Gastrocnemius medialis (tissue), 4 donors: ENCODE measurements at regions not wholly inside any gene's neighbourhood (a gene's known extent, or its start where the extent isn't known, plus 50 kb on each side); places are given as distances from the start of the nearest gene placed in this dataset.
"Not testable (repeated sequence)": the region's sequence is repeated elsewhere in the genome, so short reads cannot be mapped to it uniquely, and the experiment has no call there.

Source experiments
- ATAC-seq, 2 donors: fragments of 150-250 bp; one replicate each; pipeline ENCODE4 v1.9.1; 2016
- DNase-seq, 2 donors: peaks; one replicate each; pipeline ENCODE4 v3.0.0-alpha.2; 2019
- H3K27ac ChIP-seq, 4 donors: fragments of 200-600 bp; sonication (generic); 1 replicate in 1 of 4; 2 replicates in 3 of 4; pipeline ENCODE4 v1.5.1; 2016 to 2018; ENCODE audit warnings: mild to moderate bottlenecking in 2 of 4, moderate library complexity in 1 of 4
- H3K27me3 ChIP-seq, 3 donors: fragments of 200-600 bp; sonication (generic) in 2 of 3; 1 replicate in 1 of 3; 2 replicates in 2 of 3; pipeline versions ENCODE4 v1.5.1 to v1.6.0; 2016 to 2019; ENCODE audit warnings: mild to moderate bottlenecking in 1 of 3, moderate library complexity in 1 of 3
- H3K36me3 ChIP-seq, 2 donors: fragments of 200-600 bp; sonication (generic) in 1 of 2; one replicate each; pipeline ENCODE4 v1.5.1; 2017 to 2018
- H3K4me1 ChIP-seq, 2 donors: fragments of 200-600 bp; sonication (generic) in 1 of 2; one replicate each; pipeline ENCODE4 v1.5.1; 2016 to 2017; ENCODE audit warnings: mild to moderate bottlenecking in 2 of 2
- H3K4me3 ChIP-seq, 4 donors: fragments of 200-600 bp; sonication (generic) in 3 of 4; 1 replicate in 1 of 4; 2 replicates in 3 of 4; pipeline ENCODE4 v1.5.1; 2016 to 2019; ENCODE audit warnings: mild to moderate bottlenecking in 2 of 4
- H3K9me3 ChIP-seq, 3 donors: fragments of 200-600 bp; sonication (generic) in 2 of 3; 1 replicate in 1 of 3; 2 replicates in 2 of 3; pipeline ENCODE4 v1.5.1; 2016 to 2019
- POLR2A ChIP-seq, 2 donors: fragments of 450-650 bp; IDR thresholded peaks; one replicate each; pipeline ENCODE4 v1.6.1; 2017; ENCODE audit warnings: antibody characterized with exemption in 2 of 2, mild to moderate bottlenecking in 2 of 2, moderate library complexity in 2 of 2
- in situ Hi-C, 4 donors: fragments of 200-750 bp; cut with MboI; loops; one replicate each; pipeline versions ENCODE4 v1.15.0 to v1.8.0; 2017; ENCODE audit warnings: low sequenced_read_pairs in 4 of 4
- intact Hi-C: fragments of 100-400 bp; cut with DNase I; formaldehyde crosslinking; loops from one replicate; pipeline ENCODE4 v1.15.1; 2023; ENCODE audit warnings: low total_unique reads
- TF ChIP-seq, protein P1 (sequence below), 5 experiments: fragments of 450-650 bp in 3 of 5; fragments of 200-600 bp in 2 of 5; sonication (generic) in 2 of 5; IDR thresholded peaks in 4 of 5; conservative IDR thresholded peaks in 1 of 5; 1 replicate in 4 of 5; 2 replicates in 1 of 5; pipeline ENCODE4 v1.5.1; 2016 to 2019; ENCODE audit warnings: antibody characterized with exemption in 5 of 5, mild to moderate bottlenecking in 3 of 5, moderate library complexity in 3 of 5

DNA sequence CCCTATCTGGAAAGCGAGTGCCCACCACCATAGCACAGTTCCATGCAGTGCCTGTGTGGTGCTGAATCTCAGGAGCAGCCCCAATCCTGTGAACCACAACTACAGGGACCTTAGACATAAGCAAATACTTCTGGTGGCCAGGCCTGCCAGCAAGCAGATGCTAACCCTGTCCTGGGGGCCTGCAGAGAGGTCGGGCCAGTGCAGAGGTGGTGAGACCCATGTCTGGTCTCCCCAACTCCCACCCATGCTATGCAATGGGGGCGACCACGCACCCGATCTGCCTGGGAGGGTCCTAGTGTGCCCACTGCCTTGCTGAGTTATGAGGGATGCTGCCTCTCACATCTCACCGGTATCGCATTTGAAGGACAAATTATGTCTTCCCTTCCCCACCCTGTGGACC, 151.6 kb upstream of the ZNF337 start:
- Histone ChIP-seq H3K27me3 (no peaks in the 10 kb centered on the region), H3K4me3 (no peak overlapping the region), H3K27ac (no peak overlapping the region), H3K9me3 (no peaks in the 10 kb centered on the region), H3K4me1 (peaks cover 8 to 11% of the 10 kb centered on the region in 2 donors), H3K36me3 (no peaks in the 10 kb centered on the region)
- ATAC-seq (no peak), DNase-seq (no peak)
- TF ChIP-seq, protein P1, sequence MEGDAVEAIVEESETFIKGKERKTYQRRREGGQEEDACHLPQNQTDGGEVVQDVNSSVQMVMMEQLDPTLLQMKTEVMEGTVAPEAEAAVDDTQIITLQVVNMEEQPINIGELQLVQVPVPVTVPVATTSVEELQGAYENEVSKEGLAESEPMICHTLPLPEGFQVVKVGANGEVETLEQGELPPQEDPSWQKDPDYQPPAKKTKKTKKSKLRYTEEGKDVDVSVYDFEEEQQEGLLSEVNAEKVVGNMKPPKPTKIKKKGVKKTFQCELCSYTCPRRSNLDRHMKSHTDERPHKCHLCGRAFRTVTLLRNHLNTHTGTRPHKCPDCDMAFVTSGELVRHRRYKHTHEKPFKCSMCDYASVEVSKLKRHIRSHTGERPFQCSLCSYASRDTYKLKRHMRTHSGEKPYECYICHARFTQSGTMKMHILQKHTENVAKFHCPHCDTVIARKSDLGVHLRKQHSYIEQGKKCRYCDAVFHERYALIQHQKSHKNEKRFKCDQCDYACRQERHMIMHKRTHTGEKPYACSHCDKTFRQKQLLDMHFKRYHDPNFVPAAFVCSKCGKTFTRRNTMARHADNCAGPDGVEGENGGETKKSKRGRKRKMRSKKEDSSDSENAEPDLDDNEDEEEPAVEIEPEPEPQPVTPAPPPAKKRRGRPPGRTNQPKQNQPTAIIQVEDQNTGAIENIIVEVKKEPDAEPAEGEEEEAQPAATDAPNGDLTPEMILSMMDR (IDR thresholded peaks at IDR 0.05 in 4 of 5, conservative IDR thresholded peaks at IDR 0.05 in 1 of 5): no peak
- TF ChIP-seq POLR2A (IDR thresholded peaks at IDR 0.05): no peak
- intact Hi-C loops (no loop called here), in situ Hi-C loops (no loop called here)

DNA sequence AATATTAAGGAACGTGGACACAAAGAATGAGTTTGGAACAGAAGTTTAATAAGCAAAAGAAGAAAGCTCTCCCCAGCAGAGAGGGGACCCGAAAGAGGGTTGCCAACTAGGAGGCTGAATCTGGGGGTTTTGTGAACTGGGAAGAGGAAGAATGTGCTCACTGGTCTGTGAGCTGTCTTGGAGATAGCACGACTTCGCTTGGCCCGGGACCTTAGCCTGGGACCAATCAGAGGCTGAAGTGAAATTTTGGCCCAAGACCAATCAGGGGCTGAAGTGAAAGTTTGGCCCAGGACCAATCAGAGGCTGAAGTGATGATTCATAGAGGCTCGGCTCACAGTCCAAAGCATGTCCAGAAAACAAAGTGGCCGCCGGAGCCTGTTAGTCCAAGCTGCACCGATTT, 148.0 kb upstream of the ZNF337 start:
- H3K4me3 ChIP-seq, H3K27ac ChIP-seq, ATAC-seq, in situ Hi-C loops, DNase-seq, H3K4me1 ChIP-seq, H3K36me3 ChIP-seq, H3K9me3 ChIP-seq, H3K27me3 ChIP-seq, intact Hi-C loops: not testable (repeated sequence)

DNA sequence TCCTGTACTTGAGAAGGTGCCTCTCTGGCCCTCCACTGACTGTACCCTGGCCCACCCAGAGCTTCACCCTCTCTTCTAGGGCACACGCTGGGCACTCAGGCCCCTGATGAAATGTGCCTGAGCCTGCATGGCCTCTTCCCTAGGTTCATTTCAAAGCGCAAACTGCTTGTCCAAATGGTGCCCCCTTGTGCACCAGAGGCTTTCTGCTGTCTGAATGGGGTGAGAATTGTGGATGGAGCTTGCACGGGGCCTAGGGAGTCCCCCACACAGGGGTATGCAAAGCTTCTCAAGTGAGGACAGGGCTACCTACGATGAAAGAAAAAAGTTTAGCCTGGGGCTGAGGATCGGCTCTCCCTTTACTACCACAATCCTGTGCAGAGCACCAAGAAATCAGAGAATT, 116.9 kb upstream of the ZNF337 start:
- H3K4me3 ChIP-seq, DNase-seq, ATAC-seq, H3K27me3 ChIP-seq, in situ Hi-C loops, intact Hi-C loops, H3K9me3 ChIP-seq, H3K27ac ChIP-seq, H3K4me1 ChIP-seq, H3K36me3 ChIP-seq: not testable (repeated sequence)

DNA sequence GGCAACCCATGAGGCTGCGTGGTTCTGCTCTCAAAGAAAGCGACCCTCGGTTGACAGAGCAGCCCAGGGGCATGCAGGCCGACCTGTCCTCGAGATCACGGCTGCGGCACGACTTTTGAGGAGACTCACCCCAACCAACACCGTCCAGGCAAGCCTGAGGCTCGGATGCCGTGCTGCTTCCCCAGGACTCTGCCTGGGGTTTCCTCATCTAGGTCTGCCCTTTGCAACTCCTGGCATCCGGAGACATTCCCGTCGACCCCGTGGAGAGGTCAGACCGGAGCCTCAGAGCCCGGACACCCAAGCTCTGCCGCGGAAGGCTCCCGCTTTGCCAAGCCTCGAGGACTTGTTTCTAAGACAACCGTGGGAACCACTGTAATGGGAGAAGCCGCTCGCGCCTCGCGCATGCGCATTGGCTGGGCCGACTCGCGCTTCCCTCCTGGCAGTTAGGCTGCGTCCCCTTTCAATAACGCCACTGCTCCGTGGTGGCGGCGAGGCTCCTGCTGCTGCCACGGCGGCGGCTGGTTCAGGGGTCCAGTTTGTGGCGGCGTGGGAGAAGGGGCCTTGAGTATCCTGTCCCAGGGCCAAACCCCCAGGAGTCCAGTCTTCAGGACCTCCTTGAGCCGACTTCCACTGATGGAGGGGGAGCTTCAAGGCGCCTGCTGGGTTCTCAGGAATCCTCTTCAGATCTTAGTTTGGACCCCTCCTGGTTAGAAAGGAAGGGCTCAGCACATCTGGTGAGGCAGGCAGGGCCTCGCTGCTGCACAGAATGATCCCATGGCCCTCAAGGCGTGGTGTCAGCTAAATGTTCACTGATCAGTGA, 101.7 kb upstream of the ZNF337 start:
- H3K27me3 ChIP-seq, DNase-seq, H3K36me3 ChIP-seq, in situ Hi-C loops, ATAC-seq, H3K4me3 ChIP-seq, H3K9me3 ChIP-seq, H3K4me1 ChIP-seq, H3K27ac ChIP-seq, intact Hi-C loops: not testable (repeated sequence)

DNA sequence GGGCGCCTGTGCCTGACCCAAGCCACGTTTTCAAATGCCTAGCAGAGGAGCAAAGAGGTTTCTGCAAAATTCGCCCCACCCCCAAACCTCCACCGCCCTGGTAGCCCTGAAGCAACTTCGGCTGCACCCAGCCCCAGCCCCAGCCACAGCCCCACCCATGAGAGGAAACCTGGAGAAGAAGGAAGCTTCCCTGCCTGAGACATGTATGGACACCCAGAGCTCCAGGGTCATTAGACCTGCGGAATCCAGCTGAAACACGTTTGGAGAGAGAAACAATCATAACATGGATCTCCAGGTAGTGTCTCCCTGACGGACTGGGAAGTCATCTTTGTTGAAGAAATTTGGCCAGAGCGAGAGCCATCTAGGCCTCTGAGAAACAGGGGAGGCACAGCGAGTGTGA, 100.4 kb upstream of the ZNF337 start:
- in situ Hi-C loops, H3K27me3 ChIP-seq, intact Hi-C loops, DNase-seq, H3K36me3 ChIP-seq, H3K9me3 ChIP-seq, H3K4me1 ChIP-seq, ATAC-seq, H3K4me3 ChIP-seq, H3K27ac ChIP-seq: not testable (repeated sequence)

DNA sequence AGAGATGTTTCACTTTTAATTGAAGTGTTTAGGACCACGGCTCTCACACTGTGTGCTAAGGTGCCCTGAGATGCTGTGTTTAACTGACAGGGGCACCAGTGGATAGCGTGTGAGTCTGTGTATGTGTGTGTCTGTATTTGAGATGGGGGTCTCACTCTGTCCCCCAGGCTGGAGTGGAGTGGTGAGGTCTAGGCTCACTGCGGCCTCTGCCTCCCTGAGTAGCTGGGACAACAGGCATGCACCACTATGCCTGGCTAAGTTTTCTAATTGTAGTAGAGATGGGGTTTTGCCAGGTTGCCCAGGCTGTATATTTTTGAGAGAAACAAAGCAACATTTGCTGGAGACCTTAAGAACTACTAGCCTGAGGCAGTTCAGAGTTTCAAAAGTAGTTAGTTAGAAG, 80.6 kb upstream of the ZNF337 start:
- in situ Hi-C loops, H3K27ac ChIP-seq, H3K4me1 ChIP-seq, DNase-seq, H3K27me3 ChIP-seq, intact Hi-C loops, H3K4me3 ChIP-seq, H3K9me3 ChIP-seq, ATAC-seq, H3K36me3 ChIP-seq: not testable (repeated sequence)

DNA sequence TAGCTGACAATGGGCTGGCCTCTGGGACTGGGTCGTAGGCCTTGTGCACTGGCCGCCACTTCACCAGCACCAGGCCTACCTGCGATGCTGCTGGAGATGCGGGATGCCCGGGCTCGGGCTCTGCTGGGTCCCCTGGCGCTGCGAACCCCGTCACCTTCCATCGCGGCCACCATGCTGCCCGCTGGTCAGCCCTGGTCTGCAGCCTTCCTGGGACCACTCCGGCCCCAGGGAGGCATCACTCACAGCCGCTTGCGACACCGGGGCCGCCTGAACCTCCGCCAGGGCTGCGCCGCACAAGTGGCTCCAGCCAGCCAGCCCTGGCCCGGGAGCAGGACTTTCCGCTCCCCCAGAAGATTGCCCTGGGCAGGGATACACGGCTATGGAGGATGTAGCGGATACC, 78.1 kb upstream of the ZNF337 start:
- H3K27ac ChIP-seq, H3K27me3 ChIP-seq, H3K4me3 ChIP-seq, H3K4me1 ChIP-seq, ATAC-seq, in situ Hi-C loops, DNase-seq, H3K36me3 ChIP-seq, H3K9me3 ChIP-seq, intact Hi-C loops: not testable (repeated sequence)

DNA sequence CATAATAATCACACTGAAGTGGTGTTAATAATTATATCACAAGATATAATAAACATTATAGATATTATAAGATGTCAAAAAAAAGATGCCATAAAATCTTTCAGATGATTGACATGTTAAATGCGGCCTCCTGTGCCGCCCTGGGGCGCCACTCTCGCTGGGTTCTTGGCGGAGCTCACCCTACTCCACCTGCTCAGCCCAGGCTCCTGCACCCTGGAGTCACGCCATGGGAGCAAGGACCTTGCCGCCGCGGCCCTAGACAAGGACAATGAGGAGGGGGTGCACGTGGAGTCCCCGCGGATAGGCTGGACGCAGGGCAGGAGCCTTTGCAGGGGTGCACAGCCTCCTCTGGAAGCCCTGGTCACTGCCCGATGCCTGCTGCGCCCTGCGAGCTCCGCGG, 77.5 kb upstream of the ZNF337 start:
- H3K4me1 ChIP-seq, in situ Hi-C loops, DNase-seq, H3K9me3 ChIP-seq, H3K4me3 ChIP-seq, H3K27me3 ChIP-seq, ATAC-seq, intact Hi-C loops, H3K27ac ChIP-seq, H3K36me3 ChIP-seq: not testable (repeated sequence)

DNA sequence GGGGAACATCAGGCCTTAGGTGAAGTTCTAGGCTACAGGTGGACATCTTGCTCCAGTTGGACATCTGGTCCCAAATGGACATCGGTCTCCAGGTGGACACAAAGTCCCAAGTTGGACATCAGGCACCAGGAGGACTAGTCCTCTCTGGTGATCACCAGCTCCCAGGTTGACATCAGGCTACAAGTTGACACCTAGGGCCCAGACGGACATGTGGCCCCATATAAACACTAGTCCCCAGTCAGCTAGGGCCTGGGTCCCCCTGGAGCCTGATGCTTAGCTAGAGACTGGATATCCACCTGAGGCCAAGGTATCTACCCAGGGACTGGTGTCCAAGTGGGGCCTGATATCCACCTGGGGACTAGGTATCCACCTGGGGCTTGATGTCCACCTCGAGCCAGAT, 75.8 kb upstream of the ZNF337 start:
- DNase-seq, H3K9me3 ChIP-seq, H3K27me3 ChIP-seq, ATAC-seq, H3K4me1 ChIP-seq, H3K27ac ChIP-seq, intact Hi-C loops, in situ Hi-C loops, H3K4me3 ChIP-seq, H3K36me3 ChIP-seq: not testable (repeated sequence)

DNA sequence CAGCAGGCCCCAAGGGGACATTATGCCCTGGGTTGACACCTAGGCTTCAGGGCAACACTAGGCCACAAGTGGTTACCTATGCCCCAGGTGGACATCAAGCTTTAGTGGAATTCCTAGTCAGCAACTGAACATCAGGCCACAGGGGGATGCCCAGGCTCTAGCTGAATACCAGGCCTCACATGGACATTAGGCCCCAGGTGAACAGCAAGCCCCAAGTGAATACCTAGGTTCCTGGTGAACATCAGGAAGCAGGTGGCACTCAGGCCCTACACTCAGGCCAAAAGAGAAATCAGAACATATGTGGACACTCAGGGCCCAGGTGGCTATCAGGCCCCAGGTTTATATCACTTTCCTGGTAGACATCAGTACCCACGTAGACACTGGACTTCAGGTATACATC, 75.2 kb upstream of the ZNF337 start:
- DNase-seq, H3K36me3 ChIP-seq, H3K27ac ChIP-seq, intact Hi-C loops, H3K4me1 ChIP-seq, H3K4me3 ChIP-seq, H3K27me3 ChIP-seq, in situ Hi-C loops, ATAC-seq, H3K9me3 ChIP-seq: not testable (repeated sequence)
